NCI-H2196 treated with DMSO at 0.1 percent for 48 hours (cell line): ENCODE measurements at regions not wholly inside any gene's neighbourhood (a gene's known extent, or its start where the extent isn't known, plus 50 kb on each side); places are given as distances from the start of the nearest gene placed in this dataset.
"Not testable (repeated sequence)": the region's sequence is repeated elsewhere in the genome, so short reads cannot be mapped to it uniquely, and the experiment has no call there.

Experiments
- DNase-seq: peaks from one replicate; lab custom pipeline; 2025; ENCODE audit not compliant: unreplicated experiment; lab: John Stamatoyannopoulos, UW

- DNase-seq, result no peak
Observed at GRCh38 chr4:169898095-169898494, 128.1 kb downstream of the MFAP3L start.

- DNase-seq, result not testable (repeated sequence)
Observed at GRCh38 chr4:169894767-169895166, 131.4 kb downstream of the MFAP3L start.

- no peak for DNase-seq
Observed at GRCh38 chr4:169885893-169886292, 128.1 kb upstream of the HPF1 start.

GRCh38 chr4:169881769-169882168, 124.0 kb upstream of the HPF1 start:
- DNase-seq, result no peak

- no peak for DNase-seq
Observed at GRCh38 chr4:169870507-169870906, 112.8 kb upstream of the HPF1 start.

- no peak for DNase-seq
Observed at GRCh38 chr4:169869490-169869889, 111.7 kb upstream of the HPF1 start.

GRCh38 chr4:169861593-169861992, 103.8 kb upstream of the HPF1 start:
- DNase-seq, result no peak

- DNase-seq, result no peak
Observed at GRCh38 chr4:169859366-169860216, 101.8 kb upstream of the HPF1 start.

GRCh38 chr4:169854090-169854489, 96.3 kb upstream of the HPF1 start:
- no peak for DNase-seq

- DNase-seq, result no peak
Observed at GRCh38 chr4:169852481-169852880, 94.7 kb upstream of the HPF1 start.

- DNase-seq, result no peak
Observed at GRCh38 chr4:169851750-169852149, 94.0 kb upstream of the HPF1 start.

GRCh38 chr4:169849456-169849855, 91.7 kb upstream of the HPF1 start:
- DNase-seq, result no peak

GRCh38 chr4:169848018-169848417, 90.3 kb upstream of the HPF1 start:
- no peak for DNase-seq

- DNase-seq, result no peak
Observed at GRCh38 chr4:169847171-169847570, 89.4 kb upstream of the HPF1 start.

GRCh38 chr4:169846396-169846795, 88.7 kb upstream of the HPF1 start:
- DNase-seq, result no peak

GRCh38 chr4:169841776-169842175, 84.0 kb upstream of the HPF1 start:
- no peak for DNase-seq

GRCh38 chr4:169840554-169840953, 82.8 kb upstream of the HPF1 start:
- DNase-seq, result no peak

GRCh38 chr4:169828329-169828728, 70.6 kb upstream of the HPF1 start:
- DNase-seq, result not testable (repeated sequence)

GRCh38 chr4:169826634-169827187, 69.0 kb upstream of the HPF1 start:
- no peak for DNase-seq

GRCh38 chr4:169823685-169824084, 65.9 kb upstream of the HPF1 start:
- no peak for DNase-seq

GRCh38 chr4:169821402-169821801, 63.7 kb upstream of the HPF1 start:
- DNase-seq, result no peak

- DNase-seq, result no peak
Observed at GRCh38 chr4:169818063-169818679, 60.4 kb upstream of the HPF1 start.
